Endothelial cell of umbilical vein (primary cell): ENCODE measurements at regions not wholly inside any gene's neighbourhood (a gene's known extent, or its start where the extent isn't known, plus 50 kb on each side); places are given as distances from the start of the nearest gene placed in this dataset.

Source experiments
- BruUV-seq: library from RNA; stranded (reverse); fragments of 400-500 nt; replicated peaks from 2 replicates; lab custom pipeline; 2021; lab: Mats Ljungman, UMichigan
- CTCF ChIA-PET: fragments of 300-600, 350-600 bp; sonication (Branson Sonifier 250); formaldehyde crosslinking; loops from one replicate; lab custom pipeline; 2021; ENCODE audit warnings: antibody characterized with exemption, inconsistent platforms; lab: Charles Lee
- POLR2A ChIA-PET: fragments of 300-600, 350-600 bp; sonication (Branson Sonifier 250); formaldehyde crosslinking; loops from one replicate; lab custom pipeline; 2021; ENCODE audit warnings: antibody characterized with exemption, inconsistent platforms; lab: Charles Lee
- DNase-seq: peaks from one replicate; pipeline ENCODE4 v3.0.0-alpha.2; 2011; ENCODE audit warnings: low read depth, low spot score
- FAIRE-seq: peaks from 2 replicates; lab custom pipeline; 2011; peaks lifted over from hg19 to GRCh38; lab: Jason Lieb, UNC
- H2AFZ ChIP-seq: 2 replicates; pipeline ENCODE4 v1.6.0; 2012; ENCODE audit warnings: low read depth, low read length, control low read depth, inconsistent platforms
- H3K27ac ChIP-seq: 2 replicates; pipeline ENCODE4 v1.5.1; 2011; ENCODE audit warnings: low read depth, mild to moderate bottlenecking, control low read depth, low read length, moderate library complexity; ENCODE audit not compliant: insufficient read depth
- H3K27me3 ChIP-seq, 2 experiments: 2 replicates each; pipeline versions ENCODE4 v1.6.0 to v1.6.1; 2011; ENCODE audit warnings: low read length in 2 of 2, mixed read lengths in 1 of 2; ENCODE audit not compliant: control insufficient read depth in 2 of 2, insufficient read depth in 2 of 2
- H3K36me3 ChIP-seq, 2 experiments: 2 replicates in 1 of 2; 3 replicates in 1 of 2; pipeline ENCODE4 v1.5.1; 2011; ENCODE audit warnings: low read length in 2 of 2, mild to moderate bottlenecking in 1 of 2, moderate library complexity in 1 of 2; ENCODE audit not compliant: control insufficient read depth in 2 of 2, insufficient read depth in 2 of 2; ENCODE audit errors: extremely low read depth in 1 of 2
- H3K4me1 ChIP-seq: 3 replicates; pipeline ENCODE4 v1.5.1; 2011; ENCODE audit warnings: mild to moderate bottlenecking, low read length; ENCODE audit not compliant: control insufficient read depth, insufficient read depth; ENCODE audit errors: extremely low read depth
- H3K4me2 ChIP-seq: 2 replicates; pipeline ENCODE4 v1.6.1; 2011; ENCODE audit warnings: low read length, control low read depth, mixed read lengths; ENCODE audit not compliant: insufficient read depth
- H3K4me3 ChIP-seq, 3 experiments: fragments of 200-600 bp in 1 of 3; sonication (generic), shearing (Covaris generic) in 1 of 3; replicated peaks in 1 of 3; 2 replicates each; pipeline ENCODE4 v1.5.1; 2011 to 2016; ENCODE audit warnings: control low read depth in 3 of 3, low read length in 3 of 3, mild to moderate bottlenecking in 2 of 3, inconsistent platforms in 1 of 3, low read depth in 1 of 3, moderate library complexity in 1 of 3; ENCODE audit not compliant: insufficient read depth in 1 of 3
- H3K79me2 ChIP-seq: 2 replicates; pipeline ENCODE4 v1.6.0; 2012; ENCODE audit warnings: low read length, inconsistent platforms; ENCODE audit not compliant: control insufficient read depth, insufficient read depth
- H3K9ac ChIP-seq: replicated peaks from 2 replicates; pipeline ENCODE3; 2011; ENCODE audit warnings: low read length, control low read depth; ENCODE audit not compliant: insufficient read depth; ENCODE audit errors: extremely low read depth
- H3K9me1 ChIP-seq: replicated peaks from 3 replicates; pipeline ENCODE4 v1.6.0; 2011; ENCODE audit warnings: mild to moderate bottlenecking, low read length; ENCODE audit not compliant: control insufficient read depth, insufficient read depth; ENCODE audit errors: extremely low read depth
- H3K9me3 ChIP-seq: replicated peaks from 2 replicates; pipeline ENCODE4 v1.5.1; 2012; ENCODE audit warnings: low read length, inconsistent platforms; ENCODE audit not compliant: control insufficient read depth, insufficient read depth
- H4K20me1 ChIP-seq: replicated peaks from 2 replicates; pipeline ENCODE3; 2011; ENCODE audit warnings: mild to moderate bottlenecking, low read length; ENCODE audit not compliant: control insufficient read depth, insufficient read depth; ENCODE audit errors: extremely low read depth
- EZH2 ChIP-seq: IDR thresholded peaks from 2 replicates; pipeline ENCODE4 v1.6.1; 2012; ENCODE audit warnings: borderline replicate concordance, low read depth, mild to moderate bottlenecking, moderate library complexity, low read length, inconsistent platforms; ENCODE audit not compliant: severe bottlenecking
- FOS ChIP-seq: IDR thresholded peaks from 2 replicates; pipeline ENCODE4 v1.6.1; 2011; ENCODE audit warnings: mild to moderate bottlenecking, low read length, moderate library complexity, borderline replicate concordance; ENCODE audit not compliant: insufficient read depth
- GATA2 ChIP-seq: IDR thresholded peaks from 2 replicates; pipeline ENCODE4 v1.7.0; 2011; ENCODE audit warnings: low read depth, mild to moderate bottlenecking, moderate library complexity, mixed read lengths, low read length; ENCODE audit not compliant: insufficient read length, insufficient read depth
- JUN ChIP-seq: IDR thresholded peaks from 2 replicates; pipeline ENCODE4 v1.6.1; 2011; ENCODE audit warnings: borderline replicate concordance, low read depth; ENCODE audit not compliant: insufficient read length, insufficient read depth
- MYC ChIP-seq: IDR thresholded peaks from one replicate; pipeline ENCODE4 v1.6.1; 2011; ENCODE audit warnings: mild to moderate bottlenecking, low read depth, low read length
- POLR2A ChIP-seq: IDR thresholded peaks from 2 replicates; pipeline ENCODE4 v1.6.1; 2012; ENCODE audit warnings: low read depth, mild to moderate bottlenecking, control low read depth, low read length
- POLR2AphosphoS5 ChIP-seq: IDR thresholded peaks from 2 replicates; pipeline ENCODE4 v1.6.1; 2012; ENCODE audit warnings: low read depth, mild to moderate bottlenecking, control low read depth, low read length, moderate library complexity; ENCODE audit not compliant: insufficient read depth
- dilution Hi-C: fragments of 300-500 bp; cut with MboI; formaldehyde crosslinking; loops from one replicate; pipeline ENCODE4 v1.15.0; 2019; ENCODE audit warnings: low sequenced_read_pairs; ENCODE audit not compliant: extremely low pct_ligation_motif_present
- intact Hi-C: fragments of 100-400 bp; cut with micrococcal nuclease; formaldehyde crosslinking; loops from one replicate; pipeline ENCODE4 v1.10.0; 2022
- TF ChIP-seq, protein P1 (sequence below): IDR thresholded peaks from 2 replicates; pipeline ENCODE4 v1.6.1; 2011; ENCODE audit not compliant: insufficient read depth, insufficient read length
- TF ChIP-seq, protein P2 (sequence below), 2 donors: IDR thresholded peaks; 1 replicate in 1 of 2; 2 replicates in 1 of 2; pipeline ENCODE4 v1.5.1; 2011; ENCODE audit warnings: low read length in 2 of 2, mild to moderate bottlenecking in 2 of 2, moderate library complexity in 2 of 2, control low read depth in 1 of 2, inconsistent platforms in 1 of 2, low read depth in 1 of 2; ENCODE audit not compliant: insufficient read depth in 1 of 2; ENCODE audit errors: extremely low read depth in 1 of 2

GRCh38 chr20:17875981-17876385, 92.6 kb downstream of the SNX5 start:
- DNase-seq (no peak), FAIRE-seq (no peak)
- Histone ChIP-seq H3K9ac (no peak overlapping the region), H3K9me3 (no peaks in the 10 kb centered on the region), H2AFZ (no peak overlapping the region), H3K4me1 (no peaks in the 10 kb centered on the region), H4K20me1 (no peaks in the 10 kb centered on the region), H3K27me3 (peaks cover 5 to 15% of the 10 kb centered on the region in 2 experiments), H3K4me3 (no peak overlapping the region), H3K4me2 (no peak overlapping the region), H3K36me3 (no peaks in the 10 kb centered on the region), H3K9me1 (no peaks in the 10 kb centered on the region), H3K27ac (no peak overlapping the region), H3K79me2 (no peaks in the 10 kb centered on the region)
- intact Hi-C loops: no loop called here
- ChIA-PET POLR2A (no interaction called here), CTCF (interaction anchor here (1.1 kb wide), 1 partner anchor 10 kb away, joined by 4 read pairs; no protein-coding TSS in a partner anchor)
- no TSS peak for BruUV-seq
- dilution Hi-C loops: no loop called here
- TF ChIP-seq POLR2A: no peak
- TF ChIP-seq, protein P1, sequence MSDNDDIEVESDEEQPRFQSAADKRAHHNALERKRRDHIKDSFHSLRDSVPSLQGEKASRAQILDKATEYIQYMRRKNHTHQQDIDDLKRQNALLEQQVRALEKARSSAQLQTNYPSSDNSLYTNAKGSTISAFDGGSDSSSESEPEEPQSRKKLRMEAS: no peak
- TF ChIP-seq GATA2: no peak
- TF ChIP-seq POLR2AphosphoS5: no peak
- TF ChIP-seq JUN: no peak

DNA sequence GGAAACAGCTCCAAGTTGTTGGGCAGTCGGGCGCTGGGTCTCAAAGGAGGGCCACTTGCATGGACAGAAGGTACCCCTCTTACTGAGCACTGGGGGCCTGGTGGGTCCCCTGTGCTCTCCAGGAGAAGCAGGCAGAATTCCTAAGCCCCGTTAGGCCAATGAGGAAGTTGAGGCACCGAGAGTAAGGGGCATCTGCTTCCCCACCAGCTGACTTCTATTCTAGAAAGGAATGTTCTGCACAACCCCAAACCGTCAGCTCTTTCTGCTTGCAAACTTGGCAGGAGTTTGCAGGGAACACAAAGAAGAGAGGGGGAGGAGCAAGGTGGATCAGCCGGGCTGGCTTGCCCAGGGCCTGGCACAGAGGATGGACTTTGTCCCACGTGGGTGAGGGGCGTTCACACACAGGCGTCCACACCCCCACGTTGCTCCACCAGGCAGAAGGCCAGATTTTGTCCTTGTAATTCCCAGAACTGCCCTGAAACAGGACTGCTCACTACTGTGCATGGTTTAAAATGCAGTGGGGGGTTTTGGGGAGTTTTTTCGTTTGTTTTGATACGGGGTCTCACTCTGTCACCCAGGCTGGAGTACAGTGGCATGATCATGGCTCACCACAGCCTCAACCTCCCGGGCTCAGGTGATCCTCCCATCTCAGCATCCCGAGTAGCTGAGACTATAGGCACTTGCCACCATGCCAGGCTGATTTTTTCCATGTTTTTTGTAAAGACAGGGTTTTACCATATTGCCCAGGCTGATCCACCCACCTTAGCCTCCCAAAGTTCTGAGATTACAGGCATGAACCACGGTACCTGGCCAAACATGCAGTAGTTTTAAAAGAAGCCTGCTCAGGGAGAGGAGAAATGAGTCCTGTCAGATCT, 93.3 kb downstream of the SNX5 start:
- Histone ChIP-seq H3K9me3 (no peaks in the 10 kb centered on the region), H3K9me1 (no peaks in the 10 kb centered on the region), H3K4me2 (no peak overlapping the region), H3K36me3 (no peaks in the 10 kb centered on the region), H3K27ac (no peak overlapping the region), H4K20me1 (no peaks in the 10 kb centered on the region), H3K79me2 (no peaks in the 10 kb centered on the region), H3K4me3 (no peak overlapping the region), H3K27me3 (peaks cover 9 to 15% of the 10 kb centered on the region in 2 experiments), H2AFZ (no peak overlapping the region), H3K9ac (no peak overlapping the region), H3K4me1 (no peaks in the 10 kb centered on the region)
- DNase-seq: peak; percentile 36
- POLR2A ChIA-PET: no interaction called here
- TF ChIP-seq POLR2A (no peak), GATA2 (no peak), EZH2 (no peak), JUN (no peak), POLR2AphosphoS5 (no peak), MYC (no peak), FOS (no peak)
- TF ChIP-seq, protein P1: no peak
- TF ChIP-seq, protein P2, sequence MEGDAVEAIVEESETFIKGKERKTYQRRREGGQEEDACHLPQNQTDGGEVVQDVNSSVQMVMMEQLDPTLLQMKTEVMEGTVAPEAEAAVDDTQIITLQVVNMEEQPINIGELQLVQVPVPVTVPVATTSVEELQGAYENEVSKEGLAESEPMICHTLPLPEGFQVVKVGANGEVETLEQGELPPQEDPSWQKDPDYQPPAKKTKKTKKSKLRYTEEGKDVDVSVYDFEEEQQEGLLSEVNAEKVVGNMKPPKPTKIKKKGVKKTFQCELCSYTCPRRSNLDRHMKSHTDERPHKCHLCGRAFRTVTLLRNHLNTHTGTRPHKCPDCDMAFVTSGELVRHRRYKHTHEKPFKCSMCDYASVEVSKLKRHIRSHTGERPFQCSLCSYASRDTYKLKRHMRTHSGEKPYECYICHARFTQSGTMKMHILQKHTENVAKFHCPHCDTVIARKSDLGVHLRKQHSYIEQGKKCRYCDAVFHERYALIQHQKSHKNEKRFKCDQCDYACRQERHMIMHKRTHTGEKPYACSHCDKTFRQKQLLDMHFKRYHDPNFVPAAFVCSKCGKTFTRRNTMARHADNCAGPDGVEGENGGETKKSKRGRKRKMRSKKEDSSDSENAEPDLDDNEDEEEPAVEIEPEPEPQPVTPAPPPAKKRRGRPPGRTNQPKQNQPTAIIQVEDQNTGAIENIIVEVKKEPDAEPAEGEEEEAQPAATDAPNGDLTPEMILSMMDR (IDR thresholded peaks at IDR 0.05; ENCODE audit: extremely low read depth in 1 of 2, insufficient read depth in 1 of 2, low read depth in 1 of 2, low read length in 2 of 2): no peak
- CTCF ChIA-PET: interaction anchor here (1.1 kb wide), 1 partner anchor 10 kb away, joined by 4 read pairs; no protein-coding TSS in a partner anchor
- intact Hi-C loops (no loop called here), dilution Hi-C loops (no loop called here)
- FAIRE-seq: no peak
- BruUV-seq: no TSS peak
